Right lobe of liver (tissue), 4 donors: ENCODE measurements at regions not wholly inside any gene's neighbourhood (a gene's known extent, or its start where the extent isn't known, plus 50 kb on each side); places are given as distances from the start of the nearest gene placed in this dataset.

ENCODE experiments used
- CTCF ChIP-seq, 4 donors: fragments of 200-600 bp in 3 of 4; fragments of 450-650 bp in 1 of 4; IDR thresholded peaks; one replicate each; pipeline versions ENCODE4 v1.5.1 to v1.8.0; 2016 to 2022; ENCODE audit warnings: antibody characterized with exemption in 4 of 4, mild to moderate bottlenecking in 2 of 4
- POLR2A ChIP-seq: fragments of 450-650 bp; IDR thresholded peaks from one replicate; pipeline ENCODE4 v1.6.1; 2017; ENCODE audit warnings: antibody characterized with exemption, mild to moderate bottlenecking
- donor health status: DM: no; HTN: no; CAD: no.
- donor health status: DM: no; HTN: no; CAD: no.
- donor health status: DM: no; HTN: yes; CAD: no.

GRCh38 chr10:44153918-44154670 is 230.8 kb downstream of the CXCL12 start:
- TF ChIP-seq CTCF (IDR thresholded peaks at IDR 0.05): no peak
- TF ChIP-seq POLR2A: no peak
